Activated CD4-positive, alpha-beta T cell treated with anti-CD3 and anti-CD28 coated beads, Interleukin-2, Interleukin-4, amounts not matched to agents 100 ng/mL and 50 ng/mL, durations not matched to agents 16 hours and 8 hours (primary cell): ENCODE measurements at regions not wholly inside any gene's neighbourhood (a gene's known extent, or its start where the extent isn't known, plus 50 kb on each side); places are given as distances from the start of the nearest gene placed in this dataset.

Experiments used
- DNase-seq: peaks from one replicate; pipeline ENCODE4 v3.0.0-alpha.2; 2020; ENCODE audit warnings: low spot score

- no peak for DNase-seq
These were observed 410.1 kb downstream of the TBC1D32 start for GRCh38 chr6:120924214-120924613.

DNA sequence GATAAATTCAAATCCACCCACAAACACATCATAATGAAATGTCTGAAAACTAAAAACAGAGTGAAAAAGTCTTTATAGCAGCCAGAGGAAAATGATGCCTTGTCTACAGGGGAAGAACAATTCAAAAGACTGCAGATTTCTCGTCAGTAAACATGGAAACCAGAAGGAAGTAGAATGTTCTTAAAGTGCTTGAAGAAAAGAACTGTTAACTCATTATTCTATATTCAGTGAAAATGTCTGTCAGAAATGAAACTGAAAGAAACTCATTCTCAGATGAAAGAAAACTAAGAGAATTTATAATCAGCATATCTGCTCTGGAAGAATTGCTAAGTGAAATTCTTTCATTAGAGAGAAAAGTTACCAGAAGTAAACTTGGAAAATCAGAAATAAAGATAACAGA, 416.1 kb downstream of the TBC1D32 start:
- no peak for DNase-seq

GRCh38 chr6:120916844-120917243, 417.4 kb downstream of the TBC1D32 start:
- DNase-seq: no peak

- no peak for DNase-seq
These were observed 420.8 kb downstream of the TBC1D32 start for GRCh38 chr6:120913486-120913885.

DNA sequence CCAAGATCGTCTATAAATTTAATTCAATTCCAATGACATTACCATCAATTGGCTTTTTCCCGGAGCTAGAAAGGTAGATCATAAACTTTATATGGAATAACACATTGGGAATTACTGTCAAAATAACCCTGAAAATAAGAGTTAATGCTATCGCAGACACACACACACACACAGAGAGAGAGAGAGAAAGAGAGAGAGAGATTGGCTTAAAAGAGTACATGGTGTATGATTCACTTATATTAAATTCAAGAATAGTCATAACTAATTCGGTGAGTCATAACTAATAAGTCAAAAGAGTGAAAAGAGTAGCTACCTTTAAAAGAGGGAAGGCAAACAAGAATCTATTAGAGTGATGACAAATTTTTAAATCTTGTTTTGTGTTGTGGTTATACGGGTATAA, 425.5 kb downstream of the TBC1D32 start:
- DNase-seq: no peak

DNA sequence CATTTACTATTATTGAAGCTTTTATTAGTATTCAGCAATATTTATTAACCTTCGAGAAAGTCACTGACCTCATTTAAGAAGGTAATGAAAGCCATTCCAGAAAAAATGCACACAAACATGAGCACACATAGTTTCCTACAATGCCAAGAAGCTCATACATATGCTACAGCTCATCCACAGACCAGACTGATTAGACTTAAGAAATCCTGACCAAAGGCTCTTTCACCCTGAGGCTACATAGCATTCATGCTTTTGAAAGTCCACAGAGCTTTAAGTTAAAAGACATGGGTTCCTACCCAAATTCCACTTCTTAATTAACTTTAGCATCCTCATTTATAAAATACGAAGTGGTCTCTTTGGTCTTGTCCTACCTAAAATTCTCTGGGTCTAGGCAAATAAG, 430.4 kb downstream of the TBC1D32 start:
- no peak for DNase-seq

DNA sequence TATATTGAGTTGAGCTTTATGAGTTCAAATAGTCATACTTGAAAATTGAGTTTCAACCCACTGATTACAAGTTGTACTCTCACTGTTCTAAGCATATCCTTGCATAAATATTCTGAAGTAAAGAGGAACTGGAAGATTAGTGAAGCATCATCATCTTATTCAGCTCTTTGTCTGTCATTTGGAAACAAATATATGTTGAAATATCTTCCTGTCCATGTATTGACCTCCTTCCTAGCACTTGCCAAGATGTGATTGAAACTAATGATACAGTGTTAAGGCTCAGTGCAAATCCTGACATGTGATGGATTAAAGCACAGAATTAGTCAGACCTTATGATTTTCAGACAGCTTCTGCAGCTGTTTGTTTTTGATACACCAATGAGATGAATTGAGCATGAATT, 434.3 kb downstream of the TBC1D32 start:
- DNase-seq: no peak

DNA sequence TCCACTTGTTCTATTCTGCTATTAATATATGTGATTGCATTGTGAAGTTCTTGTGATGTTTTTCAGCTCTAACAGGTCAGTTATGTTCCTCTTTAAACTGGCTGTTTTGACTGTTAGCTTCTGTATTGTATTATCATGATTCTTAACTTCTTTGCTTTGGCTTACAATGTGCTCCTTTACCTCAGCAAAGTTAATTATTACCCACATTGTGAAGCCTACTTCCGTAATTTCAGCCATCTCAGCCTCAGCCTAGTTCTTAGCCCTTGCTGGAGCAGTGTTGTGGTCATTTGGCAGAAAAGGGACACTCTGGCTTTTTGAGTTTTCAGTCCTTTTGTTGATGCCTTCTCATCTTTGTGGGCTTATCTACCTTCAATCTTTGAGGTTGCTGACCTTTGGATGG, 440.2 kb downstream of the TBC1D32 start:
- DNase-seq: no peak

GRCh38 chr6:120876931-120877330, 457.3 kb downstream of the TBC1D32 start:
- DNase-seq: no peak

GRCh38 chr6:120876424-120876823, 457.9 kb downstream of the TBC1D32 start:
- DNase-seq: no peak

- no peak for DNase-seq
These were observed 458.4 kb downstream of the TBC1D32 start for GRCh38 chr6:120875900-120876299.

DNA sequence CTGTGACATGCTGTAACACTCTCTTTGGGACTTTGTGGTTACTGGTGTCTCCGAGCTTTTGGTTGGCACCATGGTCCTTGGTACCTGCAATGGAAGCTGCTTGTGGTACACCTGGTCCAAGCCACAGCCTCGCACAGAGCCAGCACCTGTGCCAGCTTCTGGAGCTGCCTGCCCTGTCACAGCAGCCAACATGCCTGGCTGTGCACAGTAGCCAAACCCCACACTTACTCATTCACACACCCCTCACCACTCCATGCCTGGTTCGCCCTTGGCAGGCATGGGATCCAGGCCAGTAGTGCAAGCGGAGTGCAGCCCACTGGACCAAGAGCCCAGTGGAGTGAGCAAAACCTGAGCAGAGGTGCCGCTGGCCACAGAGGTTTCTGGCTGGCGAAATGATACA, 459.9 kb downstream of the TBC1D32 start:
- DNase-seq: no peak

DNA sequence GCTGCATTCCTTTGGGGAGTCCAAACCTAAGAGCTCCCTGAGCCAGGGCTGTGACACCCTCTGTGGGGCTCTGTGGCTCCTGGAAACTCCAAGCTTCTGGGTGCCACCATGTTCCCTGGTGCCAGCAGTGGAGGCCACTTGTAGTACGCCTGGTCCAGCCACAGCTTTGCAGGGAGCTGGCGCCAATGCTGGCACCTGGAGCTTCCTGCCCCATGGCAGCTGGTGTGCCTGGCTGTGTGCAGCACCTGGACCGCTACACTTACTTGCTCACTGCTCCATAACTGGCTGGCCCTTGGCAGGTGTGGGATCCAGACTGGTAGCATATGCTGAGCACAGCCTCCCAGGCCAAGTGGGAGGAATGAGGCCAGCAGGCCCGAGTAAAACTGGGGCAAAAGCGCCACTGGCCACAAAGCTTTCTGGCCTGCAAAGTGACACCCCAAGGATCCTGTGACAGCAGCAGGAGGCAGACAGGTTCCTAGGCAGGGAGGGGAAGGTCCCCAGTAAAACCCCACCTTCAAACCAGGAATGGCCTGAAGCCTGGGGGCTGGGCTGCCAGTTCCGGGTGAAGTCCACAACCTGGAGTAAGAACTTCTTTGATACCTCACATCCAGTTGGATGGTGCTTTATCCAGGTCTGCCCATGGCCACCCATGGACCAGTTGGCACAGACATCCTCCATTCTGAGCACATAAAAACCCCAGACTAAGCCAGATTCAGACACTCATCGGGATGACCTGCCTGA, 461.0 kb downstream of the TBC1D32 start:
- no peak for DNase-seq

DNA sequence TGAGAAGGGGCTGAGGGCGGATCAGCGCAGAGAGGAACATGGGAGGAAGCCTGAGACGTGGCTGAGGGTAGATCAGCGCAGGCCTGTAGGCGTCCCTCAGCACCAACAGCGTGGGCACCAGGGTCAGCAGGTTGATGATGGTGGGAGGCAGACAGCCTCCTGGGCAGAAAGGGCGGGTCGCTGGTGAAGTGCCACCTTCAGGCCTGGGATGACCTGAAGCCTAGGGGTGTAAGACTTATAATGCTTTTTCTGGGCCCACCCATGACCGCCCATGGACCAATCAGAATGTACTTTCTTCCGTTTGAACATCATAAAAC, 462.1 kb downstream of the TBC1D32 start:
- DNase-seq: no peak

DNA sequence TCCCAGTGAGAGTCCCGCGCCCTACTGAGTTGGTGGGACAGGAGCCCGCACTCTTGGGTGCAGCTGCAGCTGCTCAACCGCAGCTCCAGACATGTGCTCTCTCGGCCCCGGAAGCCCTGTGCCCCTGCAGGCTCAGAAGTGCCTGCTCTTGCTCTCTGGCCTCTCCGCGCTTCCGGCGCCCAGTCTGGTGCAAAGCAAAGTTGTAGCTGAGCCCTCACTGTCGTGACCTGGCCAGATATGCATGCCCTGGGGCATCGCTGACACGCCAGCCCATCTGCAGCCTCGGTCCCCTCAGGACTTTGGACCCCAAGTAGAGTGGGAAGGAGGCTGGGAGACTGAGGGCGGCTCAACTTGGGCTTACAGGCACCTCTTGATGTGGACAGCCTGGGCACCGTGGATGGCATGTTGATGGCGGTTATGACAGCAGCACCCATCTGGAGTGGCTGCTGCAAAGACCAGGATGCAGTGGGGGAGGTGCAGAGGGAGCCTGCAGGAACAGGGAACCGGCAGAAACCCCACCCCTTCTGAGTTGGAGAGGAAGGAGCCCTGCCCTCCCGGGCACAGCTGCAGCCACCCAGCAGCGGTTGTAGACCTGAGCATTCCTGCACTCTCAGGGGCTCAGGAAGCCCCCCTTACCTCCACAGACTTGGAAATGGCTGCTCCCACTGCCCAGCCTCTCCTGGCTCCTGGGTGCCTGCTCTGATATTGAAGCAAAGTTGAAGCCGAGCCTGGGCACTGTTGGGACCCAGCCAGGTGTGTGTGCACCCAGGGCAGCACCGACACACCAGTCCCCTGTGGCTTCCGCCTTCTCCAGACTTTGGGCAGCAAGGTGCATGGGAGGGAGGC, 462.6 kb downstream of the TBC1D32 start:
- no peak for DNase-seq

- no peak for DNase-seq
These were observed 464.9 kb downstream of the TBC1D32 start for GRCh38 chr6:120869397-120869796.

DNA sequence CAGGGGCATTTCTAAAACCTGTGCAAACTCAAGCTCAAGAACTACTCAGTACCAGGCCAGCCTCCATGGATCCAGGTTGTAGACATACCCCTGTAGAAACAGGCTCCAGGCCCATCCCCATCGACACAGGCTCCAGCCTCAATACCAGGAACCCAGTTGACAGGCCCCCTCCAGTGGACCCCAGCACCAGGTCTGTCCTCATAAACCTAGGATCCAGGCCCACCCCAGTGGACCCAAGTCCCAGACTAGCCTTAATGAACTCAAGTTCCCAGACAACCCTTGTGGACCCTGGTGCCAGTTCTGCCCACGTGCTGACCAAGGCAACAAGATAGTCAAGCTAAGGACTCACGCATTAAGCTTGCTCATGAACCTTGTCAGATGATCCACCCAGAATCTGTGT, 476.9 kb downstream of the TBC1D32 start:
- no peak for DNase-seq

- no peak for DNase-seq
These were observed 479.7 kb downstream of the TBC1D32 start for GRCh38 chr6:120854583-120854982.

- DNase-seq: no peak
These were observed 480.8 kb downstream of the TBC1D32 start for GRCh38 chr6:120853489-120853888.

- DNase-seq: no peak
These were observed 481.9 kb downstream of the TBC1D32 start for GRCh38 chr6:120852293-120852849.

- peak; percentile 5 for DNase-seq
These were observed 508.0 kb downstream of the TBC1D32 start for GRCh38 chr6:120826253-120826652.

DNA sequence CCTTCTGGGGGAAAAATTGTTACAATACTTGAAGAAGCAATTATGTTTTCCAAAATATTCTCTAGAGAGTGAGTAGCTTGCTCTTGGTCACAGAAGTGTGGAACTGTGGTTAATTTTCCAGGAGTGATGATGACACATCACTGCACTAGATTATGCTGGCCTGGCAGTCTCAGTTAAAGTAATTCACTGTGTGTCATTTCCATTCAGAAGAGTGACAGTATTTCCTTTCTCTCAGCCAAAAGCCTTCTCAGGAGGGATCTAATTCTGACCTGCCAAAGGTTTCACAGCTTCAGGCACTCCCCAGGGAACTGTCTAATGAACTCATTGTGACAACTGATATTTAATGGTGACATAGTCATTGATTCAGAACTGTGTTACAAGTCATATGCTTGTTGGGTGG, 517.5 kb downstream of the TBC1D32 start:
- DNase-seq: no peak

GRCh38 chr6:120805276-120805675, 529.0 kb downstream of the TBC1D32 start:
- DNase-seq: no peak
